CD4-positive, alpha-beta T cell treated with Interleukin-2 at 100 ng/mL for 4 hours (primary cell): ENCODE measurements at regions not wholly inside any gene's neighbourhood (a gene's known extent, or its start where the extent isn't known, plus 50 kb on each side); places are given as distances from the start of the nearest gene placed in this dataset.

Experiments
- DNase-seq: peaks from one replicate; pipeline ENCODE4 v3.0.0-alpha.2; 2020; ENCODE audit warnings: low spot score

DNA sequence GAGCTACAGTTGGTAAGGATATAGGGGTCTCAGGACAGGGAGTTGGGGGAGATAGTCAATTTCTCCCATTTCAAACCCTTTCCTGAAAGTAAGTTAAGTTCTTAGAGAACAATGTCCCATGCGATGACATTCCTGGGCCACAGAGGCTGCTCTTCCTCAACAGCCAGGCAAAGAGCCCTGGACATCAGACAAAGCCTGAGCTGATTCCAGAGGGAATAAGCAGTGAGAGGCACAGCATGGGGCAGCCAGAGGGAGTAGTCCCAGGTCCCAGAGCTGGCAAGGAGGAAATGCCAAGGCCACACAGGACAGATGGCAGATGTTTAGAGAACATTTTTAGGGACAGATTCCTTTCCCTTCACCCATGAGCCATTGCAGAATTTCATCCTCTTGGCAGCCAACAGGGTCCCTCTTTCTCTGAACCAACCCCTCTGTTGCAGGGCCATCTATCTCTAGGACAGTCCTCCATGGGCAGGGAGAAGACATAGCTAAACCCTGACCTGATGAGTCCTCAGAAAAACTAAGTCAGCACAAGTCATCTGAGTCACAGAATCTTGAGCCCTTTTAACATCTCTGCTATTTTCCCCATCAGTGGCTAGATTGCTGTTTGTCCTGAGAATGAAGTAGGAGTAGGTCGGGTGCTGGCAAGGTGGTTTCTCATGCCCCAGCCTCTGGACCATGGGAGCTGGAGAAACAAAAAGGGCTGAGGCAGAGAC lies 60.3 kb upstream of the CALM2 start:
- no peak for DNase-seq

DNA sequence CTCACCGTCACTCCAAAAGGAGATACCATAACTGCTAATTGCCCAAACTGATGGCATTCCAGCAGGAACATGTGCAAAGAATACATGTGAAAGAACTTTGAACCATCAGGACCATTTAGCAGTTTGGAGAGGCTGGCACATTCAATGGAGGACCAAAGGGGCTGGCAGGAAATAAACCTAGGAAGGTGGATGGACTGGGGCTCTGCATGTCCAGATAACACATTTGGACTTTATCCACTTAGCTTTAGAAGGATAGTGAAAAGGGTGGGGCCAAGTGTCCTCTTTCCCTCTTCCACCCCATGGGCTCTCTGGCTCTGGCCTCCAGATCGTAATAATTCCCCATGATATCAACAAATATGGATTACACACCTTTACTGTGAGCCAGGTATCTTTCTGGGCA lies 58.8 kb upstream of the CALM2 start:
- DNase-seq, result no peak

DNA sequence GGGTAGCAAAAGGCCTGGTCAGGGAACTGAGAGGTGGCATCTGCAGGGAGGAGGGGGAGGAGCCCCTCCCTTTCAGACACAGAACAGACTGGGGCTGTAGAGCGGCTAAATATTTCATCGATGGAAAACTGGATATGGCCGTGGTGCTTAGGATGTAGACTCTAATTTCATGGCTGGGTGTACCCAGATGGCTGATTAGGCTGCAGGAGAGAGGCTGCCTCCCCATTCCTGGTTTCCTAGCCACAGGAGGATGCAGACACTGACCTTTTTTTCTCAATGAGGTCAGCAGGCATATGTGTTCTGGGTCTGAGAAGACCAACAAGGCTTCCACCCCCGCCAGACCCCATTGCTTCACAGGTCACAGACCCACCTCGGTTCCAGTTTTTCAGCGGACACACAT lies 58.1 kb upstream of the CALM2 start:
- DNase-seq, result no peak

DNA sequence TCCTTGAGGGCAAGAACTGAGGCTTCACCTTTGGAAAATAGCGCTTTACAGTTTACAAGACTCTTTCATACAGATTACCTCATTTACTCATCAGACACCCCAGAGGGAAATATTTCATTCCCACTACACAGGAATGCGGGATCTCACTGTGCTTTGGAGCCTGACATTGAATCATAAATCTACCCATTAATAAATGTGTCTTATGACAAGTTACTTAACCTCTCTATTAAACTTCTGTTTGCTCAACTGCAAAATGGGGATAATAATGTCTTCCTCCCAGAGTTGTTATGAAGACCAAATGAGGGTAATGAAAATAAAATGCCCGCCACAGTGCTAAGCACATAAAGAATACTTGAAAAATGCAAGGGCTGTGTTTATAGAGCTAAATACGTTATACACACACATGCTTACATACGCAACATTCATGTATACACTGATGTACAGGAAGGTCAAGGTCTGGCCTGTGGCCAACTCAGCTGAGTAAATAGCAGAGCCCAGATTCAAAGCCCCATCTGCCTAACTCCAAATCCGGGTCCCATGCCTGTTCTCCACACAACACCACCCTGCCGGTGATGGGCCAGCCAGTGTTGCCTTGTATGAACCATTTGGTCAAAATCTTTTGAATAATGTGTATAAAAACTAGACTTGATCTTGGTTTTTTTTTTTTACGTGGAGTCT lies 56.6 kb upstream of the CALM2 start:
- DNase-seq, result no peak

DNA sequence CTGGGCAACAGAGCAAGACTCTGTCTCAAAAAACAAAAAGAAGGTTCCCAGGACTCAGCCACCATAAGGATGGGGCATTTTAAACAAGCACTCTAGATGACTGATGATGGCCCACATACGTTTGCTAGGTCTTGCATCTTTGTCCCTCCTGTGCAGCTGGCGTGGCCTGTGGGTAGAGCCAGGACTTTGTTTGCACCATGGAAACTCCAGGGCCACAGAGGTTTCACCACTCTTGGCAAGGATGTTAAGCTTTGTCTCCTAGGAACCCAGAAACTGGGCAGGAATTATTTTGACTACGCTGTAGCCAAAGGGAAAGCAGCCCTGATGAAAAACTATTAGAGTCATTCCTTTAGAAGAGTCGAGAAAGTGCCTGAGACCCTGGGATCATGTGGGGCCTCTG lies 54.1 kb upstream of the CALM2 start:
- no peak for DNase-seq

DNA sequence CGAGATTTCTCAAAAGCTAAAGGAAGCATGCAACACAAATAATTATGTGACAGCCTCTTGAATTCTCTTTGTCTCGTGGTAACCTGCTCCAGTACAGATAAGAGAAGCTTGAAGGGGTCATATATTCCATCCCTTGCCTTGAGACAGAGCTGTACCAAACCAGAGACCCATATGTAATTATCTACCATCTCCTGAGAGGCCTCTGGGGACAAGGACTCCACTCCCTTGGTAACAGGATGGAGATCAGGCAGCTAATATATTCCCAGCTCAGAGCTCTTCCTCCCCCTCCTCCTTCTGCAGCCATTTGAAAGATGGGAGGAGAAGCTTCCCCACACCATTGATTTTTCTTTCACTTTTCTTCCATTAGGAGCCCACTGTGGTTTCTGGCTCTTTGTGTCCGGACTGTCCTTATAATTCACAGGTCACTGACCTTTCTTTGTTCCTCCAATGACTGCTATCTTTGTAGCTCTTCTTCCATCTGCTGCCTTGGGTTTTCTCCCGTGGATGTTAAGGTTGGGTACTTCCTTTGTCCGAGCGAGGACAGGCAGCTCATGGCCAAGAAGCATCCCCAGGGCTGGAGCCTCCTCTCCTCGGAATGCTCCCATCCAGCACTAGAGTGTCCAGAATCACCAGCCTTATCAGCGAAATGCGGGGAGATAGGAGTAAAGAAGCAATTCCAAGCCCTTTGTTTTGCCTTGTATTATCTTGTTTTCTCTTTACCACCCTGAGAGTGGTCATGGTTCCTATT lies 51.4 kb upstream of the CALM2 start:
- DNase-seq, result no peak

DNA sequence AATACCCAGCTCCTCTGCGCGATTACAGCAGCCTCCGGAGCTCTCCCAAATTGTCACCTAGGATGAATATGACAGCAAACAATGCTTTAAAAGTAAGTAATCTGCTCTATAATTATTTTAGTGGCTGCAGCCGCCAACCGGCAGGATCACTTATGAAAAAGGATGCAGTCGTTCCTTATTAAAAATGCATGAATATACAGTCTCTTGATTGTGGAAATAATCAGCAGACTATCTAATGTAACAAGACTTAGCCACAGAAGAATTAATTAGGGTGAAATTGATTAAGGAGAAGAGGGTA lies 50.6 kb upstream of the CALM2 start:
- DNase-seq, result no peak

DNA sequence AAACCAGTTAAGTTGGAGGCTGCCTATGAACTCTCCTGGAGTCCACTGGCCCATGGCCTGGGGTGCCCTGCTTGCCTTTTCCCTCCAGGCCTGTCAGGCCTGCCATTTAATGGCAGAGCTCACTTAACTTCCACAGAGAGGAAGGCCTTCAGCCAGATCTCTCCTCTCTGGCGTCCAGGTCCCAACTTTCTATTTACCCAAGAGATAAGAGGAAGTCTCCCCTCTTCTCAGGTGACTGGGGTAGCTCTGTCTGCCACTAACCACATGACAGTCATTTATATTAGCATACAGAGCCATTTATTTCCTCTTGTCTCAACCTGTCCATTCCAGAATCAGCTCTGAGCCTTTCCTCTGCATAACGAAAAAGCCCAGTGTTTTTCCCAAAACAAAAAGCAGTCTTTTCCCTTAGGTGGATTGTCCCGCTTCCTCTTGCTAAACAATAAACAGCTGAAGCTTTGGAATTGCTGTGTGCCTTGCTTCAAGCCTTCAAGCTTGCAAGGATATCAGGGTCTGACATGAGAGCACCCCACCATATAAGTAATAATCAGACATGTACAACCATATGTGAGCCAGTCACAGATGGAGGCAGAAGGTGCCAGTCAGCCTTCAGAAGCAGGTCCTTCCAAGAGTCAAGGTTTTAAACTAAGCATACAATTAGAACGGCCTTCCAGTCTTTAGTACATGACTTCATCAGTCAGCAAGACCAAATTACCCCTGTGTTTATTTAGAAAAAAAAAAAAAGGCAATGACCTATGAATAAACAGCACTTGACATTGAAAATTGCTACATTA lies 50.0 kb upstream of the CALM2 start:
- no peak for DNase-seq
